ENCODE measurements at regions not wholly inside any gene's neighbourhood (a gene's known extent, or its start where the extent isn't known, plus 50 kb on each side); places are given as distances from the start of the nearest gene placed in this dataset.

DNA sequence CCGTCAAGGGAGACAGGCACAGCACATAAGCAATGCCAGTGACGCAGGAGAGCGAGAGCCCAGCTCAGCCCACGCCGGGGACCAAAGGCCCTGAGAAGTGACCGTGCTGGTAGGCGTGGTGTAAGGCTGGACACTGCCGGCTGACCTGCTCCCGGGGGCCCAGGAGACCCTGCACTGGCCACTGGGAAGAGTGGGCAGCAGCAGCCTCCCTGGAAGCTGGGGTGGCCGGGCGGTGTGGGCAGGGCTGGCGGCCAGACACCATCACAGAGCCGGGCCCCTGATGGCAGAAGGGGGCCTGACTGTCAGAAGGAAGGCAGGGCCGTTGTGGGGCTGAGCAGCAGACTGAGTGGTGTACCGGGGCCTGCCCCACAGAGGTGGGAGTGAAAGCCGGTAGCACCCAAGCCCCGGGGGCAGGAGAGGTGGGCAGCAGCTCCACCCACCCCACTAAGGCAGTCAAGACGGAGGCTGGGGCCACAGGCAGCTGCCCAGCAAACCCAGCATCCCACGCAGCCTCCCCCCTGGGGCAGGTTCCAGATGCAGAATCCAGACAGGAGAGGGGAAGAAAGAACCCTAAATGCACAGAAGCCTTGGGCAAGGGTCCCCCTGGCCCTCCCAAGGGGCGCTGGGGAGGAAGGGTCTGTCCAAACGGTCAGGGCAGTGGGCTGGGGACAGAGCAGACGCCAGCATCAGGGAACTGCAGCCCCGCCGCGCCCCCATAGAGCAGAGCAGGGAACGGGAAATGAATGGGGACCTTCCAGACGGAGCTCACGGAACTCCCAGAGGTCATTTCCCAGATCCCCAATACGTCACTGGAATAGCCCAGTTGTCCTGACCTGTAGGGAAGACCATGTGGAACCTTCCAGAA lies 205.2 kb downstream of the BRD1 start:
- Histone ChIP-seq H3K4me3 (replicated peaks in 1 of 2; ENCODE audit: low read depth in 1 of 2, low read length in 2 of 2) (no peak overlapping the region), H3K9me3 (ENCODE audit: control insufficient read depth in 1 of 2, insufficient read depth in 1 of 2, low read depth in 1 of 2, low read length in 2 of 2) (no peaks in the 10 kb centered on the region), H4K20me1 (ENCODE audit: insufficient read depth) (no peaks in the 10 kb centered on the region), H3K36me3 (ENCODE audit: control insufficient read depth in 1 of 2, insufficient read depth in 2 of 2, low read length in 2 of 2) (no peaks in the 10 kb centered on the region), H3K9me2 (ENCODE audit: insufficient read depth) (no peaks in the 10 kb centered on the region), H3K27ac (ENCODE audit: low read depth, low read length) (no peak overlapping the region), H3K79me2 (ENCODE audit: insufficient read depth, low read length) (peaks cover 68% of the 10 kb centered on the region), H3K4me1 (ENCODE audit: control insufficient read depth in 1 of 2, insufficient read depth in 2 of 2, low read length in 2 of 2) (no peaks in the 10 kb centered on the region), H3K9ac (ENCODE audit: low read length) (no peak overlapping the region), H3K27me3 (ENCODE audit: insufficient read depth, low read length) (no peaks in the 10 kb centered on the region), H3K4me2 (ENCODE audit: low read length) (no peak overlapping the region), H2AFZ (ENCODE audit: low read depth, low read length, poor library complexity, severe bottlenecking) (no peak overlapping the region)
- intact Hi-C loops (cut with micrococcal nuclease): no loop called here
- ChIA-PET RAD21 (ENCODE audit: low non-redundant PET in 1 of 2, low total read pairs in 2 of 2, uncharacterized antibody in 2 of 2, unreplicated experiment in 2 of 2) (no interaction called here), POLR2A (no interaction called here), CTCF (no interaction called here)
- DNase-seq (ENCODE audit: low read depth, low spot score) (no peak), ATAC-seq (no peak)
- no TSS peak for BruUV-seq (replicated peaks)
- TF ChIP-seq POLR2AphosphoS5 (IDR thresholded peaks at IDR 0.05; ENCODE audit: low read depth, low read length) (no peak), CEBPB (IDR thresholded peaks at IDR 0.05; ENCODE audit: low read depth) (no peak), TCF7L2 (IDR thresholded peaks at IDR 0.05; ENCODE audit: borderline replicate concordance, extremely low read depth, insufficient read depth, insufficient read length) (no peak), EGR1 (IDR thresholded peaks at IDR 0.05; ENCODE audit: low read depth) (no peak), FOSL1 (IDR thresholded peaks at IDR 0.05; ENCODE audit: low read depth) (no peak)
- TF ChIP-seq, protein P1, sequence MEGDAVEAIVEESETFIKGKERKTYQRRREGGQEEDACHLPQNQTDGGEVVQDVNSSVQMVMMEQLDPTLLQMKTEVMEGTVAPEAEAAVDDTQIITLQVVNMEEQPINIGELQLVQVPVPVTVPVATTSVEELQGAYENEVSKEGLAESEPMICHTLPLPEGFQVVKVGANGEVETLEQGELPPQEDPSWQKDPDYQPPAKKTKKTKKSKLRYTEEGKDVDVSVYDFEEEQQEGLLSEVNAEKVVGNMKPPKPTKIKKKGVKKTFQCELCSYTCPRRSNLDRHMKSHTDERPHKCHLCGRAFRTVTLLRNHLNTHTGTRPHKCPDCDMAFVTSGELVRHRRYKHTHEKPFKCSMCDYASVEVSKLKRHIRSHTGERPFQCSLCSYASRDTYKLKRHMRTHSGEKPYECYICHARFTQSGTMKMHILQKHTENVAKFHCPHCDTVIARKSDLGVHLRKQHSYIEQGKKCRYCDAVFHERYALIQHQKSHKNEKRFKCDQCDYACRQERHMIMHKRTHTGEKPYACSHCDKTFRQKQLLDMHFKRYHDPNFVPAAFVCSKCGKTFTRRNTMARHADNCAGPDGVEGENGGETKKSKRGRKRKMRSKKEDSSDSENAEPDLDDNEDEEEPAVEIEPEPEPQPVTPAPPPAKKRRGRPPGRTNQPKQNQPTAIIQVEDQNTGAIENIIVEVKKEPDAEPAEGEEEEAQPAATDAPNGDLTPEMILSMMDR (IDR thresholded peaks at IDR 0.05 in 2 of 3, conservative IDR thresholded peaks at IDR 0.05 in 1 of 3; ENCODE audit: borderline replicate concordance in 1 of 3, insufficient read depth in 1 of 3, low read depth in 2 of 3, low read length in 2 of 3): no peak
- TF ChIP-seq, protein P2, sequence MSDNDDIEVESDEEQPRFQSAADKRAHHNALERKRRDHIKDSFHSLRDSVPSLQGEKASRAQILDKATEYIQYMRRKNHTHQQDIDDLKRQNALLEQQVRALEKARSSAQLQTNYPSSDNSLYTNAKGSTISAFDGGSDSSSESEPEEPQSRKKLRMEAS (IDR thresholded peaks at IDR 0.05): no peak
- TF ChIP-seq, protein P3, sequence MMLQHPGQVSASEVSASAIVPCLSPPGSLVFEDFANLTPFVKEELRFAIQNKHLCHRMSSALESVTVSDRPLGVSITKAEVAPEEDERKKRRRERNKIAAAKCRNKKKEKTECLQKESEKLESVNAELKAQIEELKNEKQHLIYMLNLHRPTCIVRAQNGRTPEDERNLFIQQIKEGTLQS (IDR thresholded peaks at IDR 0.05): no peak
- TF ChIP-seq, protein P4, sequence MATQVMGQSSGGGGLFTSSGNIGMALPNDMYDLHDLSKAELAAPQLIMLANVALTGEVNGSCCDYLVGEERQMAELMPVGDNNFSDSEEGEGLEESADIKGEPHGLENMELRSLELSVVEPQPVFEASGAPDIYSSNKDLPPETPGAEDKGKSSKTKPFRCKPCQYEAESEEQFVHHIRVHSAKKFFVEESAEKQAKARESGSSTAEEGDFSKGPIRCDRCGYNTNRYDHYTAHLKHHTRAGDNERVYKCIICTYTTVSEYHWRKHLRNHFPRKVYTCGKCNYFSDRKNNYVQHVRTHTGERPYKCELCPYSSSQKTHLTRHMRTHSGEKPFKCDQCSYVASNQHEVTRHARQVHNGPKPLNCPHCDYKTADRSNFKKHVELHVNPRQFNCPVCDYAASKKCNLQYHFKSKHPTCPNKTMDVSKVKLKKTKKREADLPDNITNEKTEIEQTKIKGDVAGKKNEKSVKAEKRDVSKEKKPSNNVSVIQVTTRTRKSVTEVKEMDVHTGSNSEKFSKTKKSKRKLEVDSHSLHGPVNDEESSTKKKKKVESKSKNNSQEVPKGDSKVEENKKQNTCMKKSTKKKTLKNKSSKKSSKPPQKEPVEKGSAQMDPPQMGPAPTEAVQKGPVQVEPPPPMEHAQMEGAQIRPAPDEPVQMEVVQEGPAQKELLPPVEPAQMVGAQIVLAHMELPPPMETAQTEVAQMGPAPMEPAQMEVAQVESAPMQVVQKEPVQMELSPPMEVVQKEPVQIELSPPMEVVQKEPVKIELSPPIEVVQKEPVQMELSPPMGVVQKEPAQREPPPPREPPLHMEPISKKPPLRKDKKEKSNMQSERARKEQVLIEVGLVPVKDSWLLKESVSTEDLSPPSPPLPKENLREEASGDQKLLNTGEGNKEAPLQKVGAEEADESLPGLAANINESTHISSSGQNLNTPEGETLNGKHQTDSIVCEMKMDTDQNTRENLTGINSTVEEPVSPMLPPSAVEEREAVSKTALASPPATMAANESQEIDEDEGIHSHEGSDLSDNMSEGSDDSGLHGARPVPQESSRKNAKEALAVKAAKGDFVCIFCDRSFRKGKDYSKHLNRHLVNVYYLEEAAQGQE (IDR thresholded peaks at IDR 0.05; ENCODE audit: low read depth): no peak
- TF ChIP-seq, protein P5, sequence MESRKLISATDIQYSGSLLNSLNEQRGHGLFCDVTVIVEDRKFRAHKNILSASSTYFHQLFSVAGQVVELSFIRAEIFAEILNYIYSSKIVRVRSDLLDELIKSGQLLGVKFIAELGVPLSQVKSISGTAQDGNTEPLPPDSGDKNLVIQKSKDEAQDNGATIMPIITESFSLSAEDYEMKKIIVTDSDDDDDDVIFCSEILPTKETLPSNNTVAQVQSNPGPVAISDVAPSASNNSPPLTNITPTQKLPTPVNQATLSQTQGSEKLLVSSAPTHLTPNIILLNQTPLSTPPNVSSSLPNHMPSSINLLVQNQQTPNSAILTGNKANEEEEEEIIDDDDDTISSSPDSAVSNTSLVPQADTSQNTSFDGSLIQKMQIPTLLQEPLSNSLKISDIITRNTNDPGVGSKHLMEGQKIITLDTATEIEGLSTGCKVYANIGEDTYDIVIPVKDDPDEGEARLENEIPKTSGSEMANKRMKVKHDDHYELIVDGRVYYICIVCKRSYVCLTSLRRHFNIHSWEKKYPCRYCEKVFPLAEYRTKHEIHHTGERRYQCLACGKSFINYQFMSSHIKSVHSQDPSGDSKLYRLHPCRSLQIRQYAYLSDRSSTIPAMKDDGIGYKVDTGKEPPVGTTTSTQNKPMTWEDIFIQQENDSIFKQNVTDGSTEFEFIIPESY (IDR thresholded peaks at IDR 0.05; ENCODE audit: extremely low read depth, insufficient replicate concordance, low read length): no peak
